ENCODE measurements at regions not wholly inside any gene's neighbourhood (a gene's known extent, or its start where the extent isn't known, plus 50 kb on each side); places are given as distances from the start of the nearest gene placed in this dataset.

DNA sequence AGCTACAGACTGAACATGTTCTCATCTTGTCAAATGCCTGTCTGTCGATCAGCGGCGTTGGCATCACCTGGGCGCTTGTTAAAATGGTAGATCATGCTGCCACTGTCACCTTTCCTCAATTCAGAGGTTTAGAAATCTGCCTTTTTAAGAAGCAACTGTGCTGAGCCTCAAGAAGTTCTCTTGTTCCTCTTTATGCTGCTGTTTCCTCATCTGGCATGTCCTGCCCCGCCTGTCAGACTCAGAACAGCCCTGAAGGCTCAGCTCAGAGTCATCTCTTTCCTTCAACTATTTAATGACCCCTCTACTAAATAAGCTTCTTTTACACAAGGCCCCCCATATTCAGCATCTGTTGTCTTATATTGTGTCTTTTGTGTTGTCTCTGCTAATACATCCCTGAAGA, 368.2 kb downstream of the EPM2A start:
- no peak overlapping the region for H3K4me3 ChIP-seq (ENCODE audit: extremely low read depth in 1 of 4, insufficient read depth in 2 of 4, low read depth in 3 of 4, low read length in 4 of 4)
- H3K14ac ChIP-seq (ENCODE audit: insufficient read length): no peak overlapping the region
- H4K8ac ChIP-seq (ENCODE audit: extremely low read depth, insufficient read depth, low read length): no peak overlapping the region
- FAIRE-seq: no peak
- no peaks in the 10 kb centered on the region for H3K79me2 ChIP-seq (ENCODE audit: control insufficient read depth in 1 of 2, insufficient read depth in 2 of 2, low read length in 2 of 2)
- H3K9ac ChIP-seq (replicated peaks in 1 of 4; ENCODE audit: extremely low read depth in 1 of 4, low read depth in 3 of 4, low read length in 3 of 4): no peak overlapping the region
- no peak overlapping the region for H4K5ac ChIP-seq (ENCODE audit: insufficient read length, low read depth, low read length)
- H2AFZ ChIP-seq (ENCODE audit: low read length): no peak overlapping the region
- H3K27ac ChIP-seq (ENCODE audit: low read depth, low read length): no peak overlapping the region
- no peaks in the 10 kb centered on the region for H3K4me1 ChIP-seq (replicated peaks in 1 of 4; ENCODE audit: control insufficient read depth in 3 of 4, insufficient read depth in 4 of 4, low read length in 3 of 4)
- no peak overlapping the region for H3K4ac ChIP-seq (replicated peaks; ENCODE audit: insufficient read length, low read depth, low read length)
- H2BK120ac ChIP-seq (replicated peaks; ENCODE audit: low read depth, low read length): no peak overlapping the region
- CTCF ChIA-PET (ENCODE audit: partially characterized antibody): interaction anchor here (1.9 kb wide), 1 partner anchor 15 kb away, joined by 4 read pairs; no protein-coding TSS in a partner anchor
- no peaks in the 10 kb centered on the region for H3K9me3 ChIP-seq (ENCODE audit: insufficient read depth in 2 of 2, low read depth in 1 of 2, low read length in 1 of 2)
- H3K23me2 ChIP-seq (ENCODE audit: low read depth, low read length): no peaks in the 10 kb centered on the region; the same call in 1 of the 2 replicates
- no peak overlapping the region for H2BK12ac ChIP-seq (ENCODE audit: low read depth, low read length)
- no peak overlapping the region for H2AK5ac ChIP-seq (ENCODE audit: low read depth, low read length)
- no peaks in the 10 kb centered on the region for H3K79me1 ChIP-seq (ENCODE audit: low read depth, low read length)
- H3K36me3 ChIP-seq (ENCODE audit: control insufficient read depth in 2 of 4, insufficient read depth in 4 of 4, low read length in 3 of 4): no peaks in the 10 kb centered on the region
- no peaks in the 10 kb centered on the region for H3K27me3 ChIP-seq (replicated peaks in 1 of 4; ENCODE audit: control insufficient read depth in 3 of 4, extremely low read depth in 1 of 4, insufficient read depth in 3 of 4, low read length in 3 of 4)
- POLR2A ChIA-PET (ENCODE audit: partially characterized antibody): no interaction called here
- H3K23ac ChIP-seq (ENCODE audit: insufficient read length): no peak overlapping the region
- no peak overlapping the region for H3K4me2 ChIP-seq (ENCODE audit: insufficient read depth in 1 of 2, low read depth in 2 of 2, low read length in 2 of 2)
- DNase-seq (ENCODE audit: low read depth in 1 of 2, low spot score in 2 of 2): no peak
- WGBS, 2 experiments (ENCODE audit: extremely low coverage in 1 of 2, insufficient coverage in 1 of 2, insufficient read length in 1 of 2, insufficient replicate concordance in 2 of 2, low coverage in 1 of 2, low lambda C conversion rate in 2 of 2, missing lambda C conversion rate in 1 of 2): 87% methylated on average over 5 of the region's 5 CpGs; no CpG with 5 or more reads in 1 of the 2 experiments
- no peak overlapping the region for H3K56ac ChIP-seq (replicated peaks; ENCODE audit: insufficient read length, low read depth, low read length)
- H2BK20ac ChIP-seq (ENCODE audit: low read length): no peak overlapping the region
- TF ChIP-seq SP4 (IDR thresholded peaks at IDR 0.05; ENCODE audit: low read length) (no peak), EGR1 (IDR thresholded peaks at IDR 0.05; ENCODE audit: borderline replicate concordance, low read depth, low read length) (no peak), POU5F1 (IDR thresholded peaks at IDR 0.05; ENCODE audit: low read depth, low read length) (no peak), BCL11A (IDR thresholded peaks at IDR 0.05; ENCODE audit: low read depth in 2 of 2, low read length in 2 of 2) (no peak), JUND (IDR thresholded peaks at IDR 0.05; ENCODE audit: low read length) (no peak), TAF1 (IDR thresholded peaks at IDR 0.05; ENCODE audit: low read depth, low read length) (no peak), CBX5 (IDR thresholded peaks at IDR 0.05; ENCODE audit: low read depth, low read length) (no peak), EP300 (IDR thresholded peaks at IDR 0.05; ENCODE audit: borderline replicate concordance in 1 of 2, low read depth in 2 of 2, low read length in 2 of 2) (no peak)
- TF ChIP-seq, protein P1, sequence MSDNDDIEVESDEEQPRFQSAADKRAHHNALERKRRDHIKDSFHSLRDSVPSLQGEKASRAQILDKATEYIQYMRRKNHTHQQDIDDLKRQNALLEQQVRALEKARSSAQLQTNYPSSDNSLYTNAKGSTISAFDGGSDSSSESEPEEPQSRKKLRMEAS (IDR thresholded peaks at IDR 0.05): no peak
- TF ChIP-seq, protein P2, sequence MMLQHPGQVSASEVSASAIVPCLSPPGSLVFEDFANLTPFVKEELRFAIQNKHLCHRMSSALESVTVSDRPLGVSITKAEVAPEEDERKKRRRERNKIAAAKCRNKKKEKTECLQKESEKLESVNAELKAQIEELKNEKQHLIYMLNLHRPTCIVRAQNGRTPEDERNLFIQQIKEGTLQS (IDR thresholded peaks at IDR 0.05; ENCODE audit: insufficient read depth, low read depth, low read length): no peak
- H4K91ac ChIP-seq (replicated peaks; ENCODE audit: insufficient read length, low read length): no peak overlapping the region
- H2BK15ac ChIP-seq (ENCODE audit: low read length): no peak overlapping the region
- H2BK5ac ChIP-seq (ENCODE audit: low read depth, low read length): no peak overlapping the region
- H3K18ac ChIP-seq (ENCODE audit: extremely low read depth, low read length): no peak overlapping the region
- H4K20me1 ChIP-seq (replicated peaks in 1 of 2; ENCODE audit: control insufficient read depth in 1 of 2, insufficient read depth in 2 of 2, low read length in 2 of 2): no peaks in the 10 kb centered on the region

Measured in H1 (cell line).